Smooth muscle cell (in vitro differentiated cells): ENCODE measurements at regions not wholly inside any gene's neighbourhood (a gene's known extent, or its start where the extent isn't known, plus 50 kb on each side); places are given as distances from the start of the nearest gene placed in this dataset.

ENCODE experiments used
- DNase-seq: peaks from one replicate; lab custom pipeline; 2025; ENCODE audit not compliant: unreplicated experiment; lab: John Stamatoyannopoulos, UW
- H2AFZ ChIP-seq: fragments of 200-600 bp; sonication (generic); 2 replicates; pipeline ENCODE4 v1.6.0; 2016; ENCODE audit warnings: antibody characterized with exemption, low read depth, mild to moderate bottlenecking
- H3F3A ChIP-seq: fragments of 200-600 bp; sonication (generic); 2 replicates; pipeline ENCODE4 v1.6.0; 2017; ENCODE audit warnings: antibody characterized with exemption, low read depth
- H3K27ac ChIP-seq: fragments of 200-600 bp; sonication (generic); 2 replicates; pipeline ENCODE4 v1.5.1; 2016; ENCODE audit warnings: low read depth, mild to moderate bottlenecking
- H3K27me3 ChIP-seq: fragments of 200-600 bp; sonication (generic); 2 replicates; pipeline ENCODE4 v1.6.1; 2016; ENCODE audit warnings: low read depth, mild to moderate bottlenecking
- H3K36me3 ChIP-seq: fragments of 200-600 bp; sonication (generic); 2 replicates; pipeline ENCODE4 v1.5.1; 2016; ENCODE audit warnings: low read depth
- H3K4me1 ChIP-seq: fragments of 200-600 bp; sonication (generic); 2 replicates; pipeline ENCODE4 v1.5.1; 2016; ENCODE audit warnings: low read depth
- H3K4me2 ChIP-seq: fragments of 200-600 bp; sonication (generic); 2 replicates; pipeline ENCODE4 v1.6.0; 2016; ENCODE audit warnings: mild to moderate bottlenecking
- H3K4me3 ChIP-seq: fragments of 200-600 bp; sonication (generic); 2 replicates; pipeline ENCODE4 v1.5.1; 2016; ENCODE audit warnings: mild to moderate bottlenecking
- H3K79me2 ChIP-seq: fragments of 200-600 bp; sonication (generic); 2 replicates; pipeline ENCODE4 v1.6.0; 2016; ENCODE audit warnings: low read depth, mild to moderate bottlenecking
- H3K9ac ChIP-seq: fragments of 200-600 bp; sonication (generic); 2 replicates; pipeline ENCODE4 v1.6.0; 2016; ENCODE audit warnings: low read depth
- H3K9me3 ChIP-seq: fragments of 200-600 bp; sonication (generic); replicated peaks from 2 replicates; pipeline ENCODE4 v1.5.1; 2016; ENCODE audit warnings: low read depth
- H4K20me1 ChIP-seq: fragments of 200-600 bp; sonication (generic); 2 replicates; pipeline ENCODE4 v1.6.0; 2016; ENCODE audit warnings: low read depth
- WGBS: methylation state at CpG from one replicate; pipeline ENCODE4 v1.1.7; 2016; ENCODE audit warnings: low lambda C conversion rate; 5-methylcytosine and 5-hydroxymethylcytosine counted together
- TF ChIP-seq, protein P1 (sequence below): fragments of 200-600 bp; sonication (generic); IDR thresholded peaks from 2 replicates; pipeline ENCODE4 v1.5.1; 2017; ENCODE audit warnings: borderline replicate concordance, mild to moderate bottlenecking, antibody characterized with exemption; ENCODE audit not compliant: insufficient read depth, poor library complexity, severe bottlenecking

DNA sequence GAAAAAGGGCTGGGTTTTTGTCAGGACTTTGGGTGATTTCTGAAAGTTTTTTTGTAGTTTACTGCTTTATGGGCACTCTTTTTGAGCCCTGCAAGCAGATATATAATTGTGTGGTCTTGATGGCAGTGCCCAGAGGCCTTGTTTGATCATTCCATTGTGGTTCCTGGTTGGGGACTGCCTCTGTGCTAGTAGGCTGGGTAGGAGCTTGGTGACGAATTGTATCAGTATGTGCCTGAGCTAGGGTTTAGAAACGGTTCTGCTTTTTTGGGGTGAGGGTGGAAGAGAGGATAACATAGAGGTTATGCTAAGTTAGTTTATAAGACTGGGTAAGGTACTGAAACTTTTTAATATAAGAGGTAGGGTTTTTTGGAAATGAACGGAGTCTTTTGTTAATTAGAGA lies 139.7 kb upstream of the ETV3 start:
- no peaks in the 10 kb centered on the region for H3K27me3 ChIP-seq
- H4K20me1 ChIP-seq, result no peaks in the 10 kb centered on the region
- no peak overlapping the region for H2AFZ ChIP-seq
- peaks cover 5% of the 10 kb centered on the region for H3F3A ChIP-seq
- no peaks in the 10 kb centered on the region for H3K36me3 ChIP-seq
- TF ChIP-seq, protein P1, sequence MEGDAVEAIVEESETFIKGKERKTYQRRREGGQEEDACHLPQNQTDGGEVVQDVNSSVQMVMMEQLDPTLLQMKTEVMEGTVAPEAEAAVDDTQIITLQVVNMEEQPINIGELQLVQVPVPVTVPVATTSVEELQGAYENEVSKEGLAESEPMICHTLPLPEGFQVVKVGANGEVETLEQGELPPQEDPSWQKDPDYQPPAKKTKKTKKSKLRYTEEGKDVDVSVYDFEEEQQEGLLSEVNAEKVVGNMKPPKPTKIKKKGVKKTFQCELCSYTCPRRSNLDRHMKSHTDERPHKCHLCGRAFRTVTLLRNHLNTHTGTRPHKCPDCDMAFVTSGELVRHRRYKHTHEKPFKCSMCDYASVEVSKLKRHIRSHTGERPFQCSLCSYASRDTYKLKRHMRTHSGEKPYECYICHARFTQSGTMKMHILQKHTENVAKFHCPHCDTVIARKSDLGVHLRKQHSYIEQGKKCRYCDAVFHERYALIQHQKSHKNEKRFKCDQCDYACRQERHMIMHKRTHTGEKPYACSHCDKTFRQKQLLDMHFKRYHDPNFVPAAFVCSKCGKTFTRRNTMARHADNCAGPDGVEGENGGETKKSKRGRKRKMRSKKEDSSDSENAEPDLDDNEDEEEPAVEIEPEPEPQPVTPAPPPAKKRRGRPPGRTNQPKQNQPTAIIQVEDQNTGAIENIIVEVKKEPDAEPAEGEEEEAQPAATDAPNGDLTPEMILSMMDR, result no peak
- no peak overlapping the region for H3K4me2 ChIP-seq
- no peak for DNase-seq
- H3K4me3 ChIP-seq, result no peak overlapping the region
- H3K27ac ChIP-seq, result no peak overlapping the region
- no peaks in the 10 kb centered on the region for H3K79me2 ChIP-seq
- H3K4me1 ChIP-seq, result peaks cover 17% of the 10 kb centered on the region
- 69% methylated on average over 3 of the region's 3 CpGs for WGBS
- no peaks in the 10 kb centered on the region for H3K9me3 ChIP-seq
- H3K9ac ChIP-seq, result no peak overlapping the region

GRCh38 chr1:157277281-157277680 lies 139.1 kb upstream of the ETV3 start:
- H3K4me1 ChIP-seq, result peaks cover 17% of the 10 kb centered on the region
- TF ChIP-seq, protein P1, result no peak
- no peak for DNase-seq
- no peaks in the 10 kb centered on the region for H3K27me3 ChIP-seq
- no peaks in the 10 kb centered on the region for H3K79me2 ChIP-seq
- peaks cover 5% of the 10 kb centered on the region for H3F3A ChIP-seq
- no peaks in the 10 kb centered on the region for H4K20me1 ChIP-seq
- H3K9me3 ChIP-seq, result no peaks in the 10 kb centered on the region
- H3K4me3 ChIP-seq, result no peak overlapping the region
- H3K27ac ChIP-seq, result no peak overlapping the region
- H3K4me2 ChIP-seq, result no peak overlapping the region
- 91% methylated on average over 10 of the region's 10 CpGs for WGBS
- H3K36me3 ChIP-seq, result no peaks in the 10 kb centered on the region
- H3K9ac ChIP-seq, result no peak overlapping the region
- no peak overlapping the region for H2AFZ ChIP-seq

GRCh38 chr1:157274698-157275534 lies 136.7 kb upstream of the ETV3 start:
- H3K27ac ChIP-seq, result no peak overlapping the region
- 37% methylated on average over 8 of the region's 8 CpGs for WGBS

More at GRCh38 chr1:157274698-157275534, 136.7 kb upstream of the ETV3 start:
- H3K79me2 ChIP-seq, result no peaks in the 10 kb centered on the region
- H4K20me1 ChIP-seq, result no peaks in the 10 kb centered on the region
- DNase-seq, result no peak
- peak overlapping the region; percentile 56 for H3K4me2 ChIP-seq
- H3F3A ChIP-seq, result peaks cover 5% of the 10 kb centered on the region
- no peaks in the 10 kb centered on the region for H3K36me3 ChIP-seq
- H3K27me3 ChIP-seq, result no peaks in the 10 kb centered on the region
- TF ChIP-seq, protein P1, result no peak
- H3K9ac ChIP-seq, result no peak overlapping the region
- no peaks in the 10 kb centered on the region for H3K9me3 ChIP-seq
- H3K4me1 ChIP-seq, result peaks cover 17% of the 10 kb centered on the region
- H3K4me3 ChIP-seq, result no peak overlapping the region
- no peak overlapping the region for H2AFZ ChIP-seq
